ENCODE measurements at regions not wholly inside any gene's neighbourhood (a gene's known extent, or its start where the extent isn't known, plus 50 kb on each side); places are given as distances from the start of the nearest gene placed in this dataset.

DNA sequence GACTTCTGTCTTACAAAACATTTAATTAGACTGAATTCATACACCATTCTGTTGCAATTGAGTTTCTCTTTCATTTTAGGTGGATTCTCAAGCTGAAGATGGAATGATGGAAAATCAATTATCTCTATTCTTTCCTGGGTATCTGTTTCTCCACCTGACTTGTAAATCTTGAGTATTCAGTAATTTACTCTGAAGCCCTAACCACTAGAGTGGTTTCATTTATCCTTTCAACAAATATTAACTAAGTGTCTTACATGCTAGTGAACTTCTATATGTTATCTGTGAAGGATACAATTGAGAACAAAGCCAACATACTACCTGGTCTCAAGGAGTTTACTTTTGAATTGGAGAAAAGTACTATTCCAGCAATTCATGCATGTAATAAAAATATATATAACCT lies 94.1 kb upstream of the ZNF804A start:
- no peak for DNase-seq

DNA sequence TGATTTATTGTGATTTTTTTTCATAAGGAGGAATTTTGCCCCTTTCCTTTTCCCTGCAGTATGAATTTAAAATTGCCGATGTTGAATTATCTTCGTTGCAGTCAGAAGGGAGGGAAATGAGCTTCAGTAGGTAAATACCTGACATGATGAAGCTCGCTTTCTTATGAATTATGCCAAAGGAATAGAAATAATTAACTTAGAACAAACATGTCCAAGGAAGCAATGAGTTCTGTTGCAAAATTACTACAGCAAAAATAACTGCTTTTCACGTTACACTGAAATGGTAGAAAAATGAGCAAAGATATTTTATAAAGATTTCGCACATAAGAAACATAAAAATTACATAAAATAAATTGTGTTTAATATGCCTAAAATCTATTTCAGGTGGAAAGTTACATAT lies 91.1 kb upstream of the ZNF804A start:
- no peak for DNase-seq

DNA sequence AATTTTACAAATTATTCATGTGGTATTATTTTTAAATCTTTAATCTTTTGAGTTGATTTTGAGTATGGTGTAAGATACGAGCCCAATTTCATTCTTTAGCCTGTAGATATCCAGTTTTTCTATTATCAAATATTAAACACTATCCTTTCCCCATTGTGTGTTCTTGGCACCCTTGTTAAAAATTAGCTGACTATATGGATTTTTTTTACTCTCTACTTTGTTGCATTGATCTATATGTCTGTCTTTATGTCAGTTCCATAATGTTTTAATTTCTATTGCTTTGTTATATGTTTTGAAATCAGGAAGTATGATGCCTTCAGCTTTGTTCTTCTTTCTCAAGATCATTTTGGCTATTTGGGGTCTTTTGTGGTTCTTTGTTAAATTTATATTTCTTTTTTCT lies 80.9 kb upstream of the ZNF804A start:
- DNase-seq: no peak

DNA sequence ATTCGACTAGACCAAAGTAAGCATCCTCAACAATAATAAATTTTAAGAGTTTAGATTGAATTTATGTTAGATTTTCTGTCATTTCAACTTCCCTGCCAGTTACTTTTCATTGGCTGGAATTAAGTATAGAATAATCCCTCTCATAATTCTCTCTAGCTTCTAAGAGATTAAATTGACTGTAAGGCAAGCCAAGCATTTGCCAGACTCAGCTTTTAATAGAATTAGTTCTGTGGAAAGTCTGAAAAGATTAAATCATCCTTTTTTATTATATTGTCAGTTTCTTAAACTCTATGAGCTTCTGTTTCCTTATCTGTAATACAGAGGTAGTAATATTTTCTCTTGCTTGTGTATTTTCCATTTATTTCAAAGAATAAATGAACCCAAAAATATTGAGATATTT lies 77.9 kb upstream of the ZNF804A start:
- no peak for DNase-seq

DNA sequence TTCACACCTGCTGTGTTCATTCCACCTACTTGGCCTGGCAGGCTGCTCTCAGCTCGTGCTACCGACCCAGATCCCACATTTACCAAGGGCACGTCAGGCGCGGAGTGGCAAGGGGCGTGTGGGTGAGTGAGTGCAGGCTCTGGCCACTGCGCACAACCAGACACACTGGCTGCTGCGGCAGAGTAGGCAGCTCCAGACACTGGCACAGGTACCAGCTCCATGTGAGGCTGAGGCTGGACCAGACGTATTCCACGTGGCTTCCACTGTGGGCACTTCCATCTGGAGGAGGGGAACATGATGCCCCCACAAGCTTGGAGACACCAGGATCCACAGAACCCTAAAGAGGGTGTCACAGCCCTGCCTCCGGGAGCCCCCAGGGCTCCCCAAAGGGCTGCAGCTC lies 74.6 kb upstream of the ZNF804A start:
- DNase-seq: no peak

DNA sequence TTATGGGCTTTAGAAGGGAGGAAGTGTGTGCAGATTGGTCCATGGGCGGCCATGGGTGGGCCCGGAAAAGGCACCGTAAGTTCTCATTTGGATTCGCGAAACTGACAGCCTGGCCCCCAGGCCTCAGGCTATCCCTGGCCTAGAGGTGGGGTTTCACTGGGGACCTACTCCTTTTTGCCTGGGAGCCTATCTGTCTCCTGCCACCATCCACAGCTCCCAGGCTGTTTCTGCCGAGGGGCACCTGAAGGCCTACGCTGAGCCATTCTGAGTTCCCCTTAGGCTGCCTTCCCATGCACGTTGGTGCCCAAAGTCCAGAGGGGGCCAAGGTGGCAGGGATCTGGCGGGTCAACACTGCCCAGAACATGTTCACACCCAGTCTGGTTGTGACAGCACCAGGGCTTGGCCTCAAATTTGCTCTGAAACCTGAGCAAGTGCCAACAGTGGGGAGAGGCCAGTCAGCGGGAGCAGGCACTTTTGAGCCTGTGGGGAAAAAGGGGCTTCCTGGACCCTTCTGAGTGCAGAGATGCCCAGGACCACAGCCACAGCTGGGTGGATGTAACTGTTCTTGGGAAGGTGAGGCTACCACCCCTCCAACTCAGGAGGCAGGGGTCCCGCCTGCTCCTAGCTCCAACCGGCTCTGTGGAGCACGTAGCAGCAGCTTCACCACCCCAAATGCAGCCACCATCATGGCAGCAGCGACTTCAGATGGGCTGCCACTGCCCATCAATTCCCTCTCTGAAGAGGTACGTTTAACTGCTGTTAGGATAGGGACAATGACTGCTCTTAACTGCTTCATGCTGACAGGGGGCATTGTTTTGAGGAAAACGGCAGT lies 73.6 kb upstream of the ZNF804A start:
- no peak for DNase-seq

DNA sequence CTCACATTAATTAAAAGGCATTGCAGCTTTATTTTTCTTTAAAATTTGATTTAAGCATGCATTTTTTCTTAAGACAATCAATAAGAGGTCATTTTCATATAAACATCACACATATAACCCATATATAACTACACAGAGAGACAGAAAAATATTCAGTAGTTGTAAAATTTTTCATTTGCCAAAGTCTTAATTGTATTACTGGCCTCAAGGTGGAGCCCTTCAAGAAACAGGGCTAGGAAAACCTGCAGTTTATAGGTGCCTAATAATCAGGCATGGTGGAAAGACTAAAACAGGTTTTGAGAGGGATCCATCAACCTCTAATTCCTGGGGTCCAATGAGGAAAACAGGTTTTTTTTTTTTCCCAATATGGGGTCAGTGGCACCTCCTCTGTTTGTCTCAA lies 71.3 kb upstream of the ZNF804A start:
- no peak for DNase-seq

DNA sequence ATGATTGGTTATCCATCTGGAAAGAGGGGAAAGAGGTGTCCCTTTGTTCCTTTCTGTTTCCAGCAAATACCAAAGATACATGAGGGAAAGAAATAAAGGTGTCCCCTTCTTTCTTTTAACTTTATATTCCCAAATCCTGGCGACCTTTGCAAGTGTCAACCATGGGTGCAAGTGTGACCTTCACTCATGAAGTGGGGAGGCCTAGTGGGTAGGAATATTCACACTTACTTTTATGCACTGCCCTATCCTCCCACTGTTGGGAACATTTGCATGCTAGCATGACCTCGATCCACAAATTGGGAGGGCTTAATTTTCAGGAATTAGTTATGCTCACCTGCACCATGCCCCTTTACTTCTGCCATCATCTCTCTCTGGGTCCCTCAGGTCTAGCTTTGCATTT lies 70.2 kb upstream of the ZNF804A start:
- DNase-seq: no peak

DNA sequence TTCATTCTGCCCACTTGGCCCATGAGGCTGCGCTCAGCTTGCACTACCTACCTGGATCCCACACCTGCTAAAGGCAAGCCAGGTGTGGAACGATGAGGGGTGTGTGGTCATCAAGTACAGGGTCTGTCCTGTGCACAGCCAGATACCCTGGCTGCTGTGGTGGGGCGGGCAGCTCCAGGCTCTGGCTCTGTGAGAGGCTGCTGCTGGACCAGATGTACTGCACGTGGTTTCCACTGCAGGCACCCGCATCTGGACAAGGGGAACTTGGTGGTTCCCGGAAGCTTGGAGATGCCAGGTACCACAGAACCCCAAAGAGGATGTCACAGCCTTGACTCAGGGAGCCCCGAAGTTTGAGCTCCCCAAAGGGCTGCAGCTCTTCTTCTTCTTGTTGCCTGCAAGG lies 68.1 kb upstream of the ZNF804A start:
- no peak for DNase-seq

DNA sequence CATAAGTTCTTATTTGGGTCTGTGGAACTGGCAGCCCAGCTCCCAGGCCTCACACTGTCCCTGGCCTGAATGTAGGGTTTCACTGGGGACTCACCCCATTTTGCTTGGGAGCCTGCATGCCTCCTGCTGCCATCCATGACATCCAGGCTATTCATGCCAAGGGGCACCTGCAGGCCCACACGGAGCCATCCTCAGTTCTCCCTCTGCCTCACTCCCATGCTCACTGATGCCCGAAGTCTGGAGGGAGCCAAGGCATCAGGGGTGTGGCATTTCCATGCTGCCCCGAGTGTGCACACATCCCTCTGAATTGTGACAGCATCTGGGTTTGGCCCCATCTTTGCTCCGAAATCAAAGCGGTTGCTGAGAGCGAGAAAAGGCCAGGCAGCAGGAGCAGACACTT lies 67.4 kb upstream of the ZNF804A start:
- no peak for DNase-seq

DNA sequence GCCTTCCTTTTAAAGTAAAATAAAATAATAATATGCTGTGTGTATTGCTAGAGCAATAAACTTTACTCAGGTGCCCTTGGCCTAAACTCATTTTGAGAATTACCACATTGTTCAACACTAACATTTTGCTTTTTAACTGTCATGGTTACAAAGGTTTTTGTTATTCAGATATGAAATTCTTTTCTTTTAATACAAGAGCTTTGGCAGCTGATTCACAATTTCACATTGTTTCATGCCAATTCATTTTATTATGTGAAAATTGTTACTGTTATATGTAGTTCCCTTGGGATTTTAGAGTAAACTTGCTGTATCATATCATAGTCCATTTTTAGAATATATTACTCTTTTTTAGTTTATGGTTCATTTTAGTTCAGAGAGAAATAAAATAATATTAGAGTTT lies 65.8 kb upstream of the ZNF804A start:
- DNase-seq: no peak

DNA sequence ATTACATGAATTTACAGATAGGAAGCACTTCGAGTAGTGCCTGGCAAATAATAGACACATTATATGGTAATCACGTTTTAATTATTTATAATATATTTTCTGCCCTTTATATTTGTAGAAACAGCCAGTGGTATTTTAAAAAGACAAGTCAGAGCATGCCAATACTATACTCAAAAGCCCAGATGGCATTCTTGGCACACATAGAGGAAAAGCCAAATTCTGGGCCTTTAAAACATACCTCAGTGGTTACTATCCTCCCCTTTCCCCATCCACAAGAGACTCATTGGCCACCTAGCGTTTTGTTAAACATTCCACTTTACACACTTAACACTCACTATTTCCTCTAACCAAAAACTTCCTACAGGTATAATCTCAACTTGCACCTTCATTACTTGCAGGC lies 63.3 kb upstream of the ZNF804A start:
- no peak for DNase-seq

DNA sequence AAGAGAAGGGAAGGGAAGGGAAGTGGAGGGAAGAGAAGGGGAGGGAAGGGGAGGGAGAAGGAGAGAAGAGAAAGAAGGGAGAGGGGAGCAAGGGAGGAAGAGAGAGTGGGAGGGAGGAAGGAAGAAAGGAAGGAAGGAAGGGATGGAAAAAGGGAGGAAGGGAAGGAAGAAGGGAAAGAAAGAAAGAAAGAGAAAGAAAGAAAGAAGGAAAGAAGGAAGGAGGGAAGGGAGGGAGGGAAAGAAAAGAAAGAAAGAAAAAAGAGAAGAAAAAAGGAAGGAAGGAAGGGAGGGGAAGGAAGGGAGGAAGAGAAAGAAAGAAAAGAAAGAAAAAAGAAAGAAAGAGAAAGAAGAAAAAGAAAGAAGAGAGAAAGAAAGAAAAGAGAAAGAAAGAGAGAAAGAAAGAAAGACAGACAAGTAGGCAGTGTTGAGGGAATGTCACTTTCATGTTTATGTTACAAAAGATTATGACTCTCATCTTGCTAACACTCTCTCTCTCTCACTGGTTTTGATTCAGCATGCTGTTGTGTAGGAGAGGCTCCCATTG lies 58.0 kb upstream of the ZNF804A start:
- no peak for DNase-seq

DNA sequence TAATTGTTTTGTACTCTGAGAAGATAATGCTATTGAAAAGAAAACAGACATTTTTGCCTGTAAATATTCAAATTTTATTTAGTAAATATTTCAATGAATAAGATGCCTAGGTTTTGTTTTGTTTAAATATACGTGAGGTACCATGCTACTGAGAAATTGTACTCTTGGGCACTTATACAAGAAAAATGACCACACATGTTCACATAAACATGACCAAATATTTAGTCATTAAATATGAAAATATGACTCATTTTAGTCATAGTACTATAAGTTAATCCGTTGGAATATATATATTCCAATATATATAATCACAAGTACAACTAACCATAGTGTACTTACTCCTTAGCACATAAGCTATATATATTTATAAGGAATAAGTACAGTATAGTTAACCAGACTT lies 56.7 kb upstream of the ZNF804A start:
- no peak for DNase-seq

DNA sequence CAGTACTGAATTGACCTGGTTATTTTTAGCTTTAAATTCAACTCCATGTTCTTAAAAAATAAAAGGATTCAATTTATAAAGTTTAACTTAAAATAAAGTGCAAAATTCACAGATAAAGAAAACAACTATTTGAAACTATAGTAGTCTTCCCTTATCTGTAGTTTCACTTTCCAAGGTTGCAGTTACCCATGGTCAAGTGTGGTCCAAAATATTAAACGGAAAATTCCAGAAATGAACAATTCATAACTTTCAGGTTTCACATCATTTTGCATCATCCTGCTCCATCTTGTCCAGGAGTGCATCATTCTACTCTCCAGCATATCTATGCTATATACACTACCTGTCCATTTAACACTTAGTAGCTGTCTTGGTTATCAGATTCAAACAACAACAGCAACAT lies 54.5 kb upstream of the ZNF804A start:
- no peak for DNase-seq

Measured in NCI-H226 (cell line).